A549 (cell line): ENCODE measurements at regions not wholly inside any gene's neighbourhood (a gene's known extent, or its start where the extent isn't known, plus 50 kb on each side); places are given as distances from the start of the nearest gene placed in this dataset.

Experiments used
- ATAC-seq, 2 experiments: fragments of 200-7000 bp in 1 of 2; fragments of >200 bp in 1 of 2; cut with Nextera tagmentation in 1 of 2; cut with Tn5 transposase in 1 of 2; 3 replicates each; pipeline versions ENCODE4 v1.8.0 to v1.9.1; 2018 to 2020; ENCODE audit warnings: mild to moderate bottlenecking in 1 of 2, moderate library complexity in 1 of 2
- CTCF ChIA-PET: fragments of 300-600 bp; sonication (Branson Sonifier 250); formaldehyde crosslinking; extraction: SDS; loops from one replicate; lab custom pipeline; 2021; ENCODE audit warnings: antibody characterized with exemption, inconsistent platforms; lab: Yijun Ruan, JAX
- POLR2A ChIA-PET: fragments of 350-600 bp; formaldehyde crosslinking; extraction: SDS; loops from one replicate; lab custom pipeline; 2021; ENCODE audit warnings: antibody characterized with exemption, inconsistent platforms; lab: Yijun Ruan, JAX
- DNase-seq, 2 experiments: peaks; one replicate each; pipeline versions ENCODE4 v3.0.0 to v3.0.0-alpha.2; 2011 to 2016; ENCODE audit warnings: low read depth in 1 of 2, low spot score in 1 of 2
- FAIRE-seq: peaks from 2 replicates; lab custom pipeline; 2011; peaks lifted over from hg19 to GRCh38; lab: Jason Lieb, UNC
- H3K27ac ChIP-seq, 2 experiments: fragments of >200 bp; sonication (Bioruptor Twin); formaldehyde crosslinking; 3 replicates each; pipeline ENCODE4 v1.5.1; 2016 to 2017
- H3K4me1 ChIP-seq: fragments of >200 bp; sonication (Bioruptor Twin); formaldehyde crosslinking; 3 replicates; pipeline ENCODE4 v1.6.1; 2016
- H3K4me2 ChIP-seq: fragments of >200 bp; sonication (Bioruptor Twin); formaldehyde crosslinking; 3 replicates; pipeline ENCODE4 v1.6.1; 2016
- H3K4me3 ChIP-seq: fragments of >200 bp; sonication (Bioruptor Twin); formaldehyde crosslinking; 3 replicates; pipeline ENCODE4 v1.5.1; 2016
- H3K9me3 ChIP-seq: fragments of >200 bp; sonication (Bioruptor Twin); formaldehyde crosslinking; 3 replicates; pipeline ENCODE4 v1.6.1; 2016
- CBX8 ChIP-seq: fragments of 200-600 bp; sonication (generic); IDR thresholded peaks from 2 replicates; pipeline ENCODE4 v1.6.1; 2016
- EHF ChIP-seq: fragments of 250-450 bp; sonication (Bioruptor Pico); IDR thresholded peaks from 2 replicates; pipeline ENCODE4 v1.5.0; 2020; ENCODE audit warnings: mild to moderate bottlenecking
- EHMT2 ChIP-seq: fragments of 200-600 bp; sonication (generic); IDR thresholded peaks from 2 replicates; pipeline ENCODE4 v1.6.1; 2016; ENCODE audit warnings: antibody characterized with exemption, low read depth, mild to moderate bottlenecking, moderate library complexity
- FOSL2 ChIP-seq, 2 experiments: fragments of 450-650 bp in 1 of 2; fragments of >200 bp in 1 of 2; sonication (Bioruptor Twin) in 1 of 2; formaldehyde crosslinking; IDR thresholded peaks; 2 replicates each; pipeline versions ENCODE4 v1.5.0 to v1.6.1; 2016 to 2020; ENCODE audit warnings: mild to moderate bottlenecking in 1 of 2, moderate library complexity in 1 of 2
- HOXB5 ChIP-seq: fragments of 250-450 bp; sonication (Bioruptor Pico); IDR thresholded peaks from 2 replicates; pipeline ENCODE4 v1.5.0; 2020; ENCODE audit warnings: mild to moderate bottlenecking, moderate library complexity
- JUNB ChIP-seq: fragments of >200 bp; sonication (Bioruptor Twin); formaldehyde crosslinking; IDR thresholded peaks from 2 replicates; pipeline ENCODE4 v1.6.1; 2016
- MAFK ChIP-seq: fragments of 450-650 bp; IDR thresholded peaks from 2 replicates; pipeline ENCODE4 v1.6.1; 2014; ENCODE audit not compliant: partially characterized antibody
- MAZ ChIP-seq: fragments of 150-350 bp; IDR thresholded peaks from 2 replicates; pipeline ENCODE4 v1.6.1; 2014; ENCODE audit warnings: antibody characterized with exemption, low read depth, low read length, borderline replicate concordance
- NPAS2 ChIP-seq: fragments of 250-450 bp; sonication (Bioruptor Pico); IDR thresholded peaks from 2 replicates; pipeline ENCODE4 v1.8.0; 2022; ENCODE audit warnings: mild to moderate bottlenecking, moderate library complexity, borderline replicate concordance
- POLR2AphosphoS2 ChIP-seq: conservative IDR thresholded peaks from 2 replicates; pipeline ENCODE4 v1.6.1; 2012; ENCODE audit warnings: low read length, improper control_type of control experiment, inconsistent platforms
- RCOR1 ChIP-seq: fragments of 150-350 bp; IDR thresholded peaks from 2 replicates; pipeline ENCODE4 v1.6.1; 2014; ENCODE audit warnings: antibody characterized with exemption, low read length, low read depth
- RFX5 ChIP-seq: fragments of 450-650 bp; IDR thresholded peaks from 2 replicates; pipeline ENCODE4 v1.7.1; 2014; ENCODE audit warnings: antibody characterized with exemption, mild to moderate bottlenecking, moderate library complexity
- SREBF2 ChIP-seq: fragments of 450-650 bp; IDR thresholded peaks from 2 replicates; pipeline ENCODE4 v1.6.1; 2014; ENCODE audit warnings: mild to moderate bottlenecking, moderate library complexity
- WGBS: methylation state at CpG from one replicate; pipeline ENCODE4 v1.1.6; 2017; ENCODE audit errors: missing lambda C conversion rate; 5-methylcytosine and 5-hydroxymethylcytosine counted together
- TF ChIP-seq, protein P1 (sequence below): fragments of >200 bp; sonication (Bioruptor Twin); formaldehyde crosslinking; IDR thresholded peaks from 3 replicates; pipeline ENCODE4 v1.5.1; 2016
- TF ChIP-seq, protein P2 (sequence below): fragments of >200 bp; sonication (Bioruptor Twin); formaldehyde crosslinking; IDR thresholded peaks from 3 replicates; pipeline ENCODE4 v1.6.1; 2016
- TF ChIP-seq, protein P3 (sequence below): IDR thresholded peaks from 2 replicates; pipeline ENCODE4 v1.6.1; 2012
- TF ChIP-seq, protein P4 (sequence below): fragments of 200-600 bp; sonication (generic); IDR thresholded peaks from 2 replicates; pipeline ENCODE4 v1.6.1; 2016; ENCODE audit warnings: antibody characterized with exemption, mild to moderate bottlenecking, moderate library complexity

DNA sequence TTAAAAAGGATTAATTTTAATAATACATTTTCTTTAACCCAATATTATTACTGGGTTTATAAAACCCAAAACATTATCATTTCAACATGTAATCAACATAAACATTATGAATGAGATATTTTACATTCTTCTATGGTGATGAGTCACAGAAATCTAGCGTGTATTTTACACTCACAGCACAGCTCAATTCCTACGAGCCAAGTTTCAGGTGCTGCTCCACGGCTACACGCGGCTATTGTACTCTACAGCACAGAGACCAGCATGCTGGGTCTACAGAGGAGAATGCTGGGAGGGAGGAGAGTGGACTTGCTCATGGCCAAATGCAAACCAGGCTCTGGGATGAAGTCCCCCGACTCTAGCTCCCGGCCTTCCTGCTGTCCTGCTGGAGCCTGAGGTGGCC is 72.0 kb upstream of the LMO1 start:
- Histone ChIP-seq H3K4me3 (no peak overlapping the region), H3K9me3 (no peaks in the 10 kb centered on the region), H3K4me2 (no peak overlapping the region), H3K27ac (no peak overlapping the region)
- no peak for ATAC-seq
- ChIA-PET CTCF (interaction anchor here (0.8 to 1.4 kb wide), 2 partner anchors 19 to 232 kb away, joined by 3 read pairs; no protein-coding TSS in a partner anchor), POLR2A (interaction anchor here (0.5 kb wide), 1 partner anchor 937 kb away, joined by 9 read pairs; no protein-coding TSS in a partner anchor)
- 82% methylated on average over 7 of the region's 7 CpGs for WGBS
- FAIRE-seq, result no peak
- TF ChIP-seq NPAS2 (CRISPR knock-in tag), result no peak
- no peak for TF ChIP-seq RFX5
- TF ChIP-seq EHF (CRISPR knock-in tag), result no peak
- TF ChIP-seq, protein P1, sequence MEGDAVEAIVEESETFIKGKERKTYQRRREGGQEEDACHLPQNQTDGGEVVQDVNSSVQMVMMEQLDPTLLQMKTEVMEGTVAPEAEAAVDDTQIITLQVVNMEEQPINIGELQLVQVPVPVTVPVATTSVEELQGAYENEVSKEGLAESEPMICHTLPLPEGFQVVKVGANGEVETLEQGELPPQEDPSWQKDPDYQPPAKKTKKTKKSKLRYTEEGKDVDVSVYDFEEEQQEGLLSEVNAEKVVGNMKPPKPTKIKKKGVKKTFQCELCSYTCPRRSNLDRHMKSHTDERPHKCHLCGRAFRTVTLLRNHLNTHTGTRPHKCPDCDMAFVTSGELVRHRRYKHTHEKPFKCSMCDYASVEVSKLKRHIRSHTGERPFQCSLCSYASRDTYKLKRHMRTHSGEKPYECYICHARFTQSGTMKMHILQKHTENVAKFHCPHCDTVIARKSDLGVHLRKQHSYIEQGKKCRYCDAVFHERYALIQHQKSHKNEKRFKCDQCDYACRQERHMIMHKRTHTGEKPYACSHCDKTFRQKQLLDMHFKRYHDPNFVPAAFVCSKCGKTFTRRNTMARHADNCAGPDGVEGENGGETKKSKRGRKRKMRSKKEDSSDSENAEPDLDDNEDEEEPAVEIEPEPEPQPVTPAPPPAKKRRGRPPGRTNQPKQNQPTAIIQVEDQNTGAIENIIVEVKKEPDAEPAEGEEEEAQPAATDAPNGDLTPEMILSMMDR, result no peak
- TF ChIP-seq CBX8, result no peak
- TF ChIP-seq POLR2AphosphoS2, result no peak
- TF ChIP-seq RCOR1, result no peak
- TF ChIP-seq, all 56 proteins: peak for 0
- DNase-seq, result no peak
- H3K4me1 ChIP-seq, result peaks cover 9% of the 10 kb centered on the region; the same call in 1 of the 3 replicates

DNA sequence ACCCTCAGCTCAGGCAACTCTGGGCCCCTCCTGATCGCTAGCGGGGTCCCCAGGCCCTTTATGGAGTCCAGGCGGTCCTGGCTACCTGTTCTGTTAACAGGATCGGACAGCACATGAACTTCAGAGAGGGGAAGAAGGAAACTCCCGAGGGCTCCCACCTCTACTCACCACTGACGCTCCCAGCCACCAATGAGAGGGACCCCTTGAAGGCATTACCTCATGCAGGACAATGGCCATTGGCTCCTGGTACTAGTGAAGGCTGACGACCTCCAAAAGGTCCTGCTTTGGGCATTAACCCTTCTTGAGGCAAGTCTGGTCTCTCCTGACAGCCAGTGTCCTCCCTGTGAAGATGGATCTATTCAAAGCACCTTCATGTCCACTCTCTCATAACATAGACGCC is 71.5 kb upstream of the LMO1 start:
- WGBS, result 77% methylated on average over 6 of the region's 8 CpGs
- H3K4me2 ChIP-seq, result no peak overlapping the region
- no peak overlapping the region for H3K4me3 ChIP-seq
- FAIRE-seq (no peak), DNase-seq (no peak), ATAC-seq (no peak)
- peaks cover 9% of the 10 kb centered on the region; the same call in 1 of the 3 replicates for H3K4me1 ChIP-seq
- no peaks in the 10 kb centered on the region for H3K9me3 ChIP-seq
- no peak for TF ChIP-seq SREBF2
- TF ChIP-seq, protein P2, sequence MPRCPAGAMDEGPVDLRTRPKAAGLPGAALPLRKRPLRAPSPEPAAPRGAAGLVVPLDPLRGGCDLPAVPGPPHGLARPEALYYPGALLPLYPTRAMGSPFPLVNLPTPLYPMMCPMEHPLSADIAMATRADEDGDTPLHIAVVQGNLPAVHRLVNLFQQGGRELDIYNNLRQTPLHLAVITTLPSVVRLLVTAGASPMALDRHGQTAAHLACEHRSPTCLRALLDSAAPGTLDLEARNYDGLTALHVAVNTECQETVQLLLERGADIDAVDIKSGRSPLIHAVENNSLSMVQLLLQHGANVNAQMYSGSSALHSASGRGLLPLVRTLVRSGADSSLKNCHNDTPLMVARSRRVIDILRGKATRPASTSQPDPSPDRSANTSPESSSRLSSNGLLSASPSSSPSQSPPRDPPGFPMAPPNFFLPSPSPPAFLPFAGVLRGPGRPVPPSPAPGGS, result no peak
- no peak for TF ChIP-seq HOXB5
- TF ChIP-seq MAZ, result no peak
- CTCF ChIA-PET, result interaction anchor here (0.7 to 1.9 kb wide), 3 partner anchors 20 to 327 kb away, joined by 3 to 4 read pairs (median 3); partner anchors contain the start of gene LMO1
- POLR2A ChIA-PET, result no interaction called here
- no peak overlapping the region for H3K27ac ChIP-seq

DNA sequence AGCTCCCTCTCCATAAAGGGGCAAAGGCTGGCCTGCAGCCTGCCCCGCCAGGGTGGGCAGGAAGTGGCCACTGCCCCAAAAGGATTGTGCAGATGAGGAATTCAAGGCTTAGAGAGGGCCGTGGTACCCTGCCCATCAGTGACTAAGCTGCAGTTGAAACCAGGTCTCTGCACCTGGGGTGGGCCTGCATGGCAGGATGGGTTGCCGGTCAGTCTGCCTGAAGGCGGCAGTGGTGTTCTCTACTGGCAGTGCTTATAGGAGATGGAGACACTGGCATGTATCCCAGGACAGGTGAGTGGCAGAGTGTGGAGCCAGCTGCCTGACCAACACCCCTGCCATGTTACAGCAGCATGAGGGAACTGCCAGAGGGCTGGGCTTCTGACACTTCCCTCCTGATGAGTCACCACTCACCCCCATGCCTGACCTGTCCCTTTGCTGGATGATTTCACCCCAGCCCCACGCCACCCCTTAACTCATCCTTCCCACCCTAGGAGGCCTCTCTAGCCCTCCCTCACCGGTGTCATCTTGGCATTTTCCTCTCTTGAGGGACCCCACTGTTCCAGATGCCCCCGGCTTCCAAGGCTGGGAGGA is 70.2 kb upstream of the LMO1 start:
- peak; percentile 23 to 35 for DNase-seq
- Histone ChIP-seq H3K27ac (no peak overlapping the region), H3K4me2 (no peak overlapping the region; the same call in 2 of the 3 replicates), H3K4me3 (no peak overlapping the region), H3K9me3 (no peaks in the 10 kb centered on the region), H3K4me1 (peaks cover 16% of the 10 kb centered on the region)
- ChIA-PET CTCF (interaction anchor here (0.6 to 2.1 kb wide), 6 partner anchors 9 to 85 kb away, joined by 3 to 8 read pairs (median 4); partner anchors contain the start of gene LMO1), POLR2A (no interaction called here)
- TF ChIP-seq JUNB (no peak), MAFK (no peak), FOSL2 (IDR thresholded peaks at IDR 0.05) (no peak), FOSL2 (CRISPR knock-in tag; IDR thresholded peaks at IDR 0.05) (peak; percentile 60), EHMT2 (no peak)
- TF ChIP-seq, protein P3, sequence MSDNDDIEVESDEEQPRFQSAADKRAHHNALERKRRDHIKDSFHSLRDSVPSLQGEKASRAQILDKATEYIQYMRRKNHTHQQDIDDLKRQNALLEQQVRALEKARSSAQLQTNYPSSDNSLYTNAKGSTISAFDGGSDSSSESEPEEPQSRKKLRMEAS, result no peak
- TF ChIP-seq, protein P4, sequence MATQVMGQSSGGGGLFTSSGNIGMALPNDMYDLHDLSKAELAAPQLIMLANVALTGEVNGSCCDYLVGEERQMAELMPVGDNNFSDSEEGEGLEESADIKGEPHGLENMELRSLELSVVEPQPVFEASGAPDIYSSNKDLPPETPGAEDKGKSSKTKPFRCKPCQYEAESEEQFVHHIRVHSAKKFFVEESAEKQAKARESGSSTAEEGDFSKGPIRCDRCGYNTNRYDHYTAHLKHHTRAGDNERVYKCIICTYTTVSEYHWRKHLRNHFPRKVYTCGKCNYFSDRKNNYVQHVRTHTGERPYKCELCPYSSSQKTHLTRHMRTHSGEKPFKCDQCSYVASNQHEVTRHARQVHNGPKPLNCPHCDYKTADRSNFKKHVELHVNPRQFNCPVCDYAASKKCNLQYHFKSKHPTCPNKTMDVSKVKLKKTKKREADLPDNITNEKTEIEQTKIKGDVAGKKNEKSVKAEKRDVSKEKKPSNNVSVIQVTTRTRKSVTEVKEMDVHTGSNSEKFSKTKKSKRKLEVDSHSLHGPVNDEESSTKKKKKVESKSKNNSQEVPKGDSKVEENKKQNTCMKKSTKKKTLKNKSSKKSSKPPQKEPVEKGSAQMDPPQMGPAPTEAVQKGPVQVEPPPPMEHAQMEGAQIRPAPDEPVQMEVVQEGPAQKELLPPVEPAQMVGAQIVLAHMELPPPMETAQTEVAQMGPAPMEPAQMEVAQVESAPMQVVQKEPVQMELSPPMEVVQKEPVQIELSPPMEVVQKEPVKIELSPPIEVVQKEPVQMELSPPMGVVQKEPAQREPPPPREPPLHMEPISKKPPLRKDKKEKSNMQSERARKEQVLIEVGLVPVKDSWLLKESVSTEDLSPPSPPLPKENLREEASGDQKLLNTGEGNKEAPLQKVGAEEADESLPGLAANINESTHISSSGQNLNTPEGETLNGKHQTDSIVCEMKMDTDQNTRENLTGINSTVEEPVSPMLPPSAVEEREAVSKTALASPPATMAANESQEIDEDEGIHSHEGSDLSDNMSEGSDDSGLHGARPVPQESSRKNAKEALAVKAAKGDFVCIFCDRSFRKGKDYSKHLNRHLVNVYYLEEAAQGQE, result no peak
- peak; percentile 10 to 22; a peak in 2 of 6 replicates for ATAC-seq
- no peak for FAIRE-seq
- WGBS, result 62% methylated on average over 5 of the region's 7 CpGs
